ENCODE measurements at regions not wholly inside any gene's neighbourhood (a gene's known extent, or its start where the extent isn't known, plus 50 kb on each side); places are given as distances from the start of the nearest gene placed in this dataset.

GRCh38 chr12:92077530-92077929 lies 68.1 kb downstream of the BTG1 start:
- TF ChIP-seq, protein P1, sequence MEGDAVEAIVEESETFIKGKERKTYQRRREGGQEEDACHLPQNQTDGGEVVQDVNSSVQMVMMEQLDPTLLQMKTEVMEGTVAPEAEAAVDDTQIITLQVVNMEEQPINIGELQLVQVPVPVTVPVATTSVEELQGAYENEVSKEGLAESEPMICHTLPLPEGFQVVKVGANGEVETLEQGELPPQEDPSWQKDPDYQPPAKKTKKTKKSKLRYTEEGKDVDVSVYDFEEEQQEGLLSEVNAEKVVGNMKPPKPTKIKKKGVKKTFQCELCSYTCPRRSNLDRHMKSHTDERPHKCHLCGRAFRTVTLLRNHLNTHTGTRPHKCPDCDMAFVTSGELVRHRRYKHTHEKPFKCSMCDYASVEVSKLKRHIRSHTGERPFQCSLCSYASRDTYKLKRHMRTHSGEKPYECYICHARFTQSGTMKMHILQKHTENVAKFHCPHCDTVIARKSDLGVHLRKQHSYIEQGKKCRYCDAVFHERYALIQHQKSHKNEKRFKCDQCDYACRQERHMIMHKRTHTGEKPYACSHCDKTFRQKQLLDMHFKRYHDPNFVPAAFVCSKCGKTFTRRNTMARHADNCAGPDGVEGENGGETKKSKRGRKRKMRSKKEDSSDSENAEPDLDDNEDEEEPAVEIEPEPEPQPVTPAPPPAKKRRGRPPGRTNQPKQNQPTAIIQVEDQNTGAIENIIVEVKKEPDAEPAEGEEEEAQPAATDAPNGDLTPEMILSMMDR (IDR thresholded peaks at IDR 0.05; ENCODE audit: extremely low read depth, missing control alignments): no peak
- no peak for DNase-seq (ENCODE audit: low spot score)

DNA sequence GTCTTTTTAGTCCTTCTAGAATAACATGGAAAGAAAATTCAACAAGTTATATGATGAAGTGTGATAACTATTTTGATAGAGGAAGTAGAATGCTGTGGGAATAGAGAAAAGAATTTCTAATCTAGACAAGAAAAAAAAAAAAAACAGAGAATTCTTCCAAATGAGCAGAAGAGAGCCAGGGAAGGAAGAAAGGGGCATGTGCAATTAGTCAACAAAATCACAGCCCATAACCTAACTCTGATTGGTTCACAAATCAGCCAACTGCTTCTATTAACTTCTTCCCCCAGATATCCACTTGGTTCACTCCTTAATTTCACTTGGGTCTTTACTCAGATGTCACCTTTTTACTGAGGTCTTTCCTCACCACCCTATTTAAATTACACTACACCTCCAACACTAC lies 69.5 kb downstream of the BTG1 start:
- TF ChIP-seq, protein P1 (IDR thresholded peaks at IDR 0.05; ENCODE audit: extremely low read depth, missing control alignments): no peak
- no peak for DNase-seq (ENCODE audit: low spot score)

DNA sequence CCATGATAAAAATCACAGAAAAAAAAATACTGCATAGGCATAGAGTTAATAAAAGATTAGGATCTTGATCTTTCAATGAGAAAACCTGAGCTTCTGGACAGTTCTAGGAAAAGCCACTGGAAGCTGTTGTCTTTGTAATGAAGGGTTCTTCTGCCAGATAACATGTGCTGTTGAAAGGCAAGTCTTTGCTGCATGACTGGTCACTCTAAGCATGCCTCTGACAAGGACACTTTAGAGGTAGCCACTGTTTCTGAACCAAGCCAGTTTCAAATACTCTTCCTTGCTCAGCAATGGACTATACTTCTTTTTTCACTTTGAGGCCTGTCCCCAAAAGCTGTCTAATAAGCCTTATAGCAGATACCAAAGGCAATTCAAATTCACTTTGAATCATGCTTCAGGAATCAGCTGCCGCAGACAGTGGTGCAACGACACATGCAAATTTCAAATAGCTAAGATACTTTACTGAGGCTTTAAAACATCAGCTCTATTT lies 70.2 kb downstream of the BTG1 start:
- peak; percentile 17 for DNase-seq (ENCODE audit: low spot score)
- TF ChIP-seq, protein P1 (IDR thresholded peaks at IDR 0.05; ENCODE audit: extremely low read depth, missing control alignments): no peak

DNA sequence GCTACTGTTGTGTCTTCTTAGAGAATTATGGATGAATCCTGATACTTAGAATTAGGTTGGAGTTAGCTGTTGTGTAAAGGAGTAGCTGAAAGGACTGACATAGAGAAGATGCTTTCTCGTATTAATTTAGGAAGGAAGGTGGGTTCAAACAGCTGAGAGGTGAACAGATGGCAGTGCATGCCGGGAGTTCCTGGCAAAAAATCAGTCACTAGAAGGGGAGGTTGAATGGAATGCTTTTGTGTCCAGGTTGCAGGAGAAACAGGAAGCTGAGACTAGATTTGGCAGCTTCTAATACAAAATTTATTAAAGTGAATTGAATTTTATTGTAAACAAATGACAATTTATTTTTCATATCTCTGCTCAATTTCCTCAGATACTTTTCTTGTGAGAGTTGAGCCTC lies 70.8 kb downstream of the BTG1 start:
- TF ChIP-seq, protein P1 (IDR thresholded peaks at IDR 0.05; ENCODE audit: extremely low read depth, missing control alignments): no peak
- no peak for DNase-seq (ENCODE audit: low spot score)

GRCh38 chr12:92073094-92073493 lies 72.6 kb downstream of the BTG1 start:
- TF ChIP-seq, protein P1 (IDR thresholded peaks at IDR 0.05; ENCODE audit: extremely low read depth, missing control alignments): no peak
- DNase-seq (ENCODE audit: low spot score): no peak

GRCh38 chr12:92072112-92072511 lies 73.5 kb downstream of the BTG1 start:
- TF ChIP-seq, protein P1 (IDR thresholded peaks at IDR 0.05; ENCODE audit: extremely low read depth, missing control alignments): no peak
- no peak for DNase-seq (ENCODE audit: low spot score)

GRCh38 chr12:92070864-92071445 lies 74.7 kb downstream of the BTG1 start:
- no peak for DNase-seq (ENCODE audit: low spot score)
- TF ChIP-seq, protein P1 (IDR thresholded peaks at IDR 0.05; ENCODE audit: extremely low read depth, missing control alignments): no peak
